ENCODE measurements at regions not wholly inside any gene's neighbourhood (a gene's known extent, or its start where the extent isn't known, plus 50 kb on each side); places are given as distances from the start of the nearest gene placed in this dataset.

GRCh38 chr4:181858741-181859140 lies 384.5 kb upstream of the TENM3 start:
- Histone ChIP-seq H3K4me3 (ENCODE audit: low read depth in 1 of 2, low read length in 1 of 2) (no peak overlapping the region), H3K27ac (no peak overlapping the region), H3K27me3 (no peaks in the 10 kb centered on the region), H3K36me3 (no peaks in the 10 kb centered on the region), H3K9me3 (no peaks in the 10 kb centered on the region), H3K4me1 (ENCODE audit: control insufficient read depth in 1 of 2, insufficient read depth in 1 of 2, low read depth in 1 of 2, low read length in 1 of 2) (no peaks in the 10 kb centered on the region)
- no peak for TF ChIP-seq CTCF (IDR thresholded peaks at IDR 0.05)

GRCh38 chr4:181859439-181859838 lies 383.8 kb upstream of the TENM3 start:
- no peaks in the 10 kb centered on the region for H3K9me3 ChIP-seq
- no peak overlapping the region for H3K4me3 ChIP-seq (ENCODE audit: low read depth in 1 of 2, low read length in 1 of 2)
- H3K27ac ChIP-seq: no peak overlapping the region
- H3K4me1 ChIP-seq (ENCODE audit: control insufficient read depth in 1 of 2, insufficient read depth in 1 of 2, low read depth in 1 of 2, low read length in 1 of 2): no peaks in the 10 kb centered on the region
- H3K36me3 ChIP-seq: no peaks in the 10 kb centered on the region
- no peak for TF ChIP-seq CTCF (IDR thresholded peaks at IDR 0.05)
- no peaks in the 10 kb centered on the region for H3K27me3 ChIP-seq

- Histone ChIP-seq H3K4me3 (ENCODE audit: low read depth in 1 of 2, low read length in 1 of 2) (no peak overlapping the region), H3K27me3 (no peaks in the 10 kb centered on the region)
Measured at GRCh38 chr4:181860157-181860556, 383.0 kb upstream of the TENM3 start.

GRCh38 chr4:181860668-181861067 lies 382.5 kb upstream of the TENM3 start:
- Histone ChIP-seq H3K9me3 (no peaks in the 10 kb centered on the region), H3K27me3 (no peaks in the 10 kb centered on the region), H3K27ac (no peak overlapping the region), H3K36me3 (no peaks in the 10 kb centered on the region), H3K4me1 (ENCODE audit: control insufficient read depth in 1 of 2, insufficient read depth in 1 of 2, low read depth in 1 of 2, low read length in 1 of 2) (no peaks in the 10 kb centered on the region), H3K4me3 (ENCODE audit: low read depth in 1 of 2, low read length in 1 of 2) (no peak overlapping the region)
- TF ChIP-seq CTCF (IDR thresholded peaks at IDR 0.05): no peak

More at GRCh38 chr4:181860157-181860556, 383.0 kb upstream of the TENM3 start:
- Histone ChIP-seq H3K36me3 (no peaks in the 10 kb centered on the region), H3K4me1 (ENCODE audit: control insufficient read depth in 1 of 2, insufficient read depth in 1 of 2, low read depth in 1 of 2, low read length in 1 of 2) (no peaks in the 10 kb centered on the region), H3K27ac (no peak overlapping the region), H3K9me3 (no peaks in the 10 kb centered on the region)
- no peak for TF ChIP-seq CTCF (IDR thresholded peaks at IDR 0.05)

- Histone ChIP-seq H3K27me3 (no peaks in the 10 kb centered on the region), H3K4me1 (ENCODE audit: control insufficient read depth in 1 of 2, insufficient read depth in 1 of 2, low read depth in 1 of 2, low read length in 1 of 2) (no peaks in the 10 kb centered on the region), H3K36me3 (no peaks in the 10 kb centered on the region), H3K9me3 (no peaks in the 10 kb centered on the region), H3K27ac (no peak overlapping the region), H3K4me3 (ENCODE audit: low read depth in 1 of 2, low read length in 1 of 2) (no peak overlapping the region)
- no peak for TF ChIP-seq CTCF (IDR thresholded peaks at IDR 0.05)
Measured at GRCh38 chr4:181863856-181864255, 379.3 kb upstream of the TENM3 start.

GRCh38 chr4:181870326-181870725 lies 372.9 kb upstream of the TENM3 start:
- Histone ChIP-seq H3K4me1 (ENCODE audit: control insufficient read depth in 1 of 2, insufficient read depth in 1 of 2, low read depth in 1 of 2, low read length in 1 of 2) (no peaks in the 10 kb centered on the region), H3K4me3 (ENCODE audit: low read depth in 1 of 2, low read length in 1 of 2) (no peak overlapping the region), H3K36me3 (no peaks in the 10 kb centered on the region), H3K9me3 (no peaks in the 10 kb centered on the region), H3K27me3 (no peaks in the 10 kb centered on the region), H3K27ac (no peak overlapping the region)
- TF ChIP-seq CTCF (IDR thresholded peaks at IDR 0.05): no peak
